Middle frontal gyrus (tissue), 1 donor: ENCODE measurements at regions not wholly inside any gene's neighbourhood (a gene's known extent, or its start where the extent isn't known, plus 50 kb on each side); places are given as distances from the start of the nearest gene placed in this dataset.

Source experiments
- DNase-seq: peaks from one replicate; pipeline ENCODE4 v3.0.0-alpha.2; 2015; ENCODE audit warnings: low spot score; ENCODE audit errors: extremely low spot score

- no peak for DNase-seq
Measured at GRCh38 chr2:191514613-191515012, 163.3 kb upstream of the NABP1 start.

- DNase-seq, result no peak
Measured at GRCh38 chr2:191515551-191515950, 162.4 kb upstream of the NABP1 start.

- DNase-seq, result no peak
Measured at GRCh38 chr2:191516260-191516659, 161.7 kb upstream of the NABP1 start.

- no peak for DNase-seq
Measured at GRCh38 chr2:191521608-191522208, 156.2 kb upstream of the NABP1 start.

GRCh38 chr2:191522478-191523120, 155.3 kb upstream of the NABP1 start:
- DNase-seq, result no peak

- no peak for DNase-seq
Measured at GRCh38 chr2:191526091-191526490, 151.8 kb upstream of the NABP1 start.

GRCh38 chr2:191526536-191526935, 151.4 kb upstream of the NABP1 start:
- DNase-seq, result no peak

GRCh38 chr2:191526953-191527556, 150.9 kb upstream of the NABP1 start:
- DNase-seq, result no peak

- no peak for DNase-seq
Measured at GRCh38 chr2:191530618-191531017, 147.3 kb upstream of the NABP1 start.

GRCh38 chr2:191533693-191534180, 144.2 kb upstream of the NABP1 start:
- DNase-seq, result no peak

- no peak for DNase-seq
Measured at GRCh38 chr2:191537921-191538320, 140.0 kb upstream of the NABP1 start.

- no peak for DNase-seq
Measured at GRCh38 chr2:191538334-191538903, 139.5 kb upstream of the NABP1 start.

- DNase-seq, result no peak
Measured at GRCh38 chr2:191539068-191539467, 138.9 kb upstream of the NABP1 start.

GRCh38 chr2:191540681-191541080, 137.3 kb upstream of the NABP1 start:
- DNase-seq, result no peak

- DNase-seq, result no peak
Measured at GRCh38 chr2:191543708-191544107, 134.2 kb upstream of the NABP1 start.

- DNase-seq, result no peak
Measured at GRCh38 chr2:191544461-191545062, 133.4 kb upstream of the NABP1 start.

- no peak for DNase-seq
Measured at GRCh38 chr2:191545361-191545760, 132.6 kb upstream of the NABP1 start.

GRCh38 chr2:191552066-191552465, 125.9 kb upstream of the NABP1 start:
- no peak for DNase-seq

GRCh38 chr2:191554240-191554639, 123.7 kb upstream of the NABP1 start:
- no peak for DNase-seq

- DNase-seq, result peak; percentile 85
Measured at GRCh38 chr2:191555092-191555742, 122.7 kb upstream of the NABP1 start.

GRCh38 chr2:191556463-191556862, 121.5 kb upstream of the NABP1 start:
- no peak for DNase-seq
